ENCODE measurements at regions not wholly inside any gene's neighbourhood (a gene's known extent, or its start where the extent isn't known, plus 50 kb on each side); places are given as distances from the start of the nearest gene placed in this dataset.

- no peaks in the 10 kb centered on the region for H3K36me3 ChIP-seq
- H3K27ac ChIP-seq: no peak overlapping the region
- TF ChIP-seq, protein P1, sequence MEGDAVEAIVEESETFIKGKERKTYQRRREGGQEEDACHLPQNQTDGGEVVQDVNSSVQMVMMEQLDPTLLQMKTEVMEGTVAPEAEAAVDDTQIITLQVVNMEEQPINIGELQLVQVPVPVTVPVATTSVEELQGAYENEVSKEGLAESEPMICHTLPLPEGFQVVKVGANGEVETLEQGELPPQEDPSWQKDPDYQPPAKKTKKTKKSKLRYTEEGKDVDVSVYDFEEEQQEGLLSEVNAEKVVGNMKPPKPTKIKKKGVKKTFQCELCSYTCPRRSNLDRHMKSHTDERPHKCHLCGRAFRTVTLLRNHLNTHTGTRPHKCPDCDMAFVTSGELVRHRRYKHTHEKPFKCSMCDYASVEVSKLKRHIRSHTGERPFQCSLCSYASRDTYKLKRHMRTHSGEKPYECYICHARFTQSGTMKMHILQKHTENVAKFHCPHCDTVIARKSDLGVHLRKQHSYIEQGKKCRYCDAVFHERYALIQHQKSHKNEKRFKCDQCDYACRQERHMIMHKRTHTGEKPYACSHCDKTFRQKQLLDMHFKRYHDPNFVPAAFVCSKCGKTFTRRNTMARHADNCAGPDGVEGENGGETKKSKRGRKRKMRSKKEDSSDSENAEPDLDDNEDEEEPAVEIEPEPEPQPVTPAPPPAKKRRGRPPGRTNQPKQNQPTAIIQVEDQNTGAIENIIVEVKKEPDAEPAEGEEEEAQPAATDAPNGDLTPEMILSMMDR (IDR thresholded peaks at IDR 0.05): no peak
- ATAC-seq (peak; percentile 62), DNase-seq (peak; percentile 70)
- no peak overlapping the region for H3K4me3 ChIP-seq
- no peaks in the 10 kb centered on the region for H3K4me1 ChIP-seq
- no peaks in the 10 kb centered on the region for H3K9me3 ChIP-seq
- no peaks in the 10 kb centered on the region for H3K27me3 ChIP-seq
- intact Hi-C loops (cut with DNase I): no loop called here
Observed at GRCh38 chr6:170030821-170031471, 259.9 kb downstream of the DLL1 start.

DNA sequence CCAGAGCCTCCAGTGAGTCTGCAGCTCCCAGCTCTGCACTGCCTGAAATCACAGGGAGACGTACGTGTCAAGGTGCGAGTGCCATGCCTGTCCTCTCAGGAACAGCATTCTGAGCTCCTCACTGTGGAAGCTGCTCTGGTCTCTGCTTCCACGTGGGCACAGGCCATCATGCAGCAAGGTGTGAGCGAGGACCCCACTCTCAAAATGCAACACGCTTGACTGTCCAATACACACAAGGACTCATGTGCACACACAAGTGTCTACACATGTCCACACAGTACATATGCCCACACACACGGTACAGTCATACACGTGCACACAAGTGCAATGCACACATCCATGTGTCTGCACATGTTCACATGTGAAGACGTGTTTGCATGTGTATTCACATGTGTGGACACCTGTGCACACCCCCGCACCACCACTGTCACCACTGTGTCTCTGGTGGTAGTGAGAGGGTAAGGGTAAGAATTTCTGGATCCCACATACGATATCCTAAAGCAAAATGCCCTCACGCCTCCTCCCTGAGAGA is 260.5 kb downstream of the DLL1 start:
- H3K4me1 ChIP-seq: no peaks in the 10 kb centered on the region
- no peak overlapping the region for H3K4me3 ChIP-seq
- no peak for ATAC-seq
- no peak overlapping the region for H3K27ac ChIP-seq
- H3K9me3 ChIP-seq: no peaks in the 10 kb centered on the region
- intact Hi-C loops (cut with DNase I): no loop called here
- H3K36me3 ChIP-seq: no peaks in the 10 kb centered on the region
- TF ChIP-seq, protein P1 (IDR thresholded peaks at IDR 0.05): no peak
- no peaks in the 10 kb centered on the region for H3K27me3 ChIP-seq
- no peak for DNase-seq

DNA sequence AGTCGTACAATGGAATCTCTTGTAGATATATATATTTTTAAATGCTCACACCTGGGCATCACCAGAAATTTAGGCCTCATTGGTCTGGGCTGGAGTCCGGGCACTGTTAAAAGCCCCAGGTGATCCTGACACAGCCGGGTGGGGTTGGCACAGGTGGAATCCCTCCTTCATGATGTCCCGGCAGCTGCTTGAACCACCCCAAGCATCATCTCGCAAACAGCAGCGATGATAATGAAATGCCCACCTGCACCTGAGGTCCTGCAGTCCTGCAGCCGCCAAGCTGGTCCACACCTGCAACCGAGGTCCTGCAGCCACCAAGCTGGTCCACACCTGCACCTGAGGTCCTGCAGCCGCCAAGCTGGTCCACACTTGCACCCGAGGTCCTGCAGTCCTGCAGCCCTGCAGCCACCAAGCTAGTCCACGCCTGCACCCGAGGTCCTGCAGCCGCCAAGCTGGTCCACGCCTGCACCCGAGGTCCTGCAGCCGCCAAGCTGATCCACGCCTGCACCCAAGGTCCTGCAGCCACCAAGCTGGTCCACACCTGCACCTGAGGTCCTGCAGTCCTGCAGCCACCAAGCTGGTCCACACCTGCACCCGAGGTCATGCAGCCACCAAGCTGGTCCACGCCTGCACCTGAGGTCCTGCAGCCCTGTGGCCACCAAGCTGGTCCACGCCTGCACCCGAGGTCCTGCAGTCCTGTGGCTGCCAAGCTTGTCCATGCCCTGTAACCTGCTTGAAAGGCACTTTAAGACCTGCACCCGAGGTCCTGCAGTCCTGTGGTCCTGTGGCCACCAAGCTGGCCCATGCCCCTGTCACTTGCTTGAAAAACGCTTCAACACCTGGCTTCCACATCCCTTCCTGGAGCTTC is 261.2 kb downstream of the DLL1 start:
- H3K27ac ChIP-seq: no peak overlapping the region
- no peaks in the 10 kb centered on the region for H3K9me3 ChIP-seq
- ATAC-seq (no peak), DNase-seq (peak; percentile 52)
- no peak overlapping the region for H3K4me3 ChIP-seq
- intact Hi-C loops (cut with DNase I): no loop called here
- no peaks in the 10 kb centered on the region for H3K27me3 ChIP-seq
- no peaks in the 10 kb centered on the region for H3K4me1 ChIP-seq
- H3K36me3 ChIP-seq: no peaks in the 10 kb centered on the region
- TF ChIP-seq, protein P1 (IDR thresholded peaks at IDR 0.05): no peak

DNA sequence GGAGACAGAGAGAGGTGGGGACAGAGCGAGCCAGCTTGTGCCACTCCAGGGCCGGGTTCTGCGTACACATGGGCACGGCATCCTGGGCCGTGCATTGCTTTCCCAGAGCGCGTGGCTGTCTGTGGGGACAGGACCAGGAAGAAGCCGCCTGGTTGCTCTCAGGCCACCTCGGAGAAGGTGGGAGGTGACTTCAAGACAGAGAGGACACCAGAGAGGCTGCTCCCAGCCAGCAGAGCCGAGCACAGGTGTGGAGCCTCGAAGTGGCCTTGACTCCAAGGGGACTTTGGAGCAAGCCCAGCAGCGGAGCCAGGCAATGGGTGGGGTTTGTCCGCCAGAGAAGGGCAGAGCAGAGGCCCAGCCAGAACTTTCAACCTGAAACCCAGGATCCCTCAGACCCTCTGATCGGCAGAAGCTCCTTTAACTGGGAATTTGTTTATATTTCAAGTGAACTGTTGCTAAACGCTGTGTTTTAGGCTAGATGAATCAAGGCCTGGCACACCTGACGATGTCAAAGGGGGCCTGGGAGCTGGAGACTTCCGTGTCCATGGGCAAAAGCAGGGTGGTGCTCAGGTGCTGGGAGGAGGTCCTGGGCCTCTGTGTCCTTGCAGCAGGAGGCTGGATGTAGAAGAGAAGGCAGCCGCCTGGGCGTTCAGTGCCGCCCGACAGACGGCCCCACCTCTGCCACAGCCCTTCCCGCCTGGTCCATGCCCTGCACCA is 262.1 kb downstream of the DLL1 start:
- TF ChIP-seq, protein P1 (IDR thresholded peaks at IDR 0.05): no peak
- DNase-seq: peak; percentile 60
- Histone ChIP-seq H3K4me1 (no peaks in the 10 kb centered on the region), H3K36me3 (no peaks in the 10 kb centered on the region), H3K9me3 (no peaks in the 10 kb centered on the region), H3K27ac (no peak overlapping the region), H3K27me3 (peaks cover 1% of the 10 kb centered on the region), H3K4me3 (no peak overlapping the region)
- intact Hi-C loops (cut with DNase I): no loop called here
- no peak for ATAC-seq

- DNase-seq (peak; percentile 35), ATAC-seq (no peak)
- peaks cover 12% of the 10 kb centered on the region for H3K27me3 ChIP-seq
- H3K36me3 ChIP-seq: no peaks in the 10 kb centered on the region
- H3K4me3 ChIP-seq: no peak overlapping the region
- no peak overlapping the region for H3K27ac ChIP-seq
- H3K9me3 ChIP-seq: no peaks in the 10 kb centered on the region
- intact Hi-C loops (cut with DNase I): no loop called here
- no peaks in the 10 kb centered on the region for H3K4me1 ChIP-seq
- TF ChIP-seq, protein P1 (IDR thresholded peaks at IDR 0.05): no peak
Observed at GRCh38 chr6:170027647-170028043, 263.2 kb downstream of the DLL1 start.

All from upper lobe of right lung (tissue), 1 donor.